ACC112 (cell line): ENCODE measurements at regions not wholly inside any gene's neighbourhood (a gene's known extent, or its start where the extent isn't known, plus 50 kb on each side); places are given as distances from the start of the nearest gene placed in this dataset.

Experiments
- H2AFZ ChIP-seq: fragments of 200-600 bp; sonication (generic); one replicate; pipeline ENCODE4 v1.6.0; 2017; ENCODE audit warnings: antibody characterized with exemption, low read length; ENCODE audit not compliant: unreplicated experiment
- H3K27ac ChIP-seq: fragments of 200-600 bp; sonication (generic); 2 replicates; pipeline ENCODE4 v1.5.1; 2014; ENCODE audit warnings: low read depth, mild to moderate bottlenecking, antibody characterized with exemption, low read length, moderate library complexity
- H3K27me3 ChIP-seq: fragments of 200-600 bp; sonication (generic); 2 replicates; pipeline ENCODE4 v1.6.1; 2014; ENCODE audit warnings: mild to moderate bottlenecking, antibody characterized with exemption, low read length, moderate library complexity, mixed read lengths; ENCODE audit not compliant: insufficient read depth
- H3K36me3 ChIP-seq: fragments of 200-600 bp; sonication (generic); 2 replicates; pipeline ENCODE4 v1.6.1; 2016; ENCODE audit warnings: mild to moderate bottlenecking, antibody characterized with exemption, low read length, moderate library complexity, mixed read lengths; ENCODE audit not compliant: insufficient read depth
- H3K4me1 ChIP-seq: fragments of 200-600 bp; sonication (generic); one replicate; pipeline ENCODE4 v1.6.1; 2016; ENCODE audit warnings: low read length, mixed read lengths; ENCODE audit not compliant: insufficient read depth, unreplicated experiment, control insufficient read depth
- H3K4me3 ChIP-seq: fragments of 200-600 bp; sonication (generic); 2 replicates; pipeline ENCODE4 v1.5.1; 2014; ENCODE audit warnings: mild to moderate bottlenecking, low read depth, low read length
- H3K79me2 ChIP-seq: fragments of 200-600 bp; sonication (generic); one replicate; pipeline ENCODE4 v1.6.0; 2016; ENCODE audit warnings: low read length; ENCODE audit not compliant: control insufficient read depth, unreplicated experiment, insufficient read depth

GRCh38 chr10:100612601-100613595, 77.2 kb downstream of the HIF1AN start:
- H3K79me2 ChIP-seq, result no peaks in the 10 kb centered on the region
- no peak overlapping the region for H3K27ac ChIP-seq
- no peaks in the 10 kb centered on the region for H3K36me3 ChIP-seq
- H2AFZ ChIP-seq, result no peak overlapping the region
- H3K27me3 ChIP-seq, result peaks cover 91% of the 10 kb centered on the region
- no peak overlapping the region for H3K4me3 ChIP-seq
- no peaks in the 10 kb centered on the region for H3K4me1 ChIP-seq

- Histone ChIP-seq H3K36me3 (no peaks in the 10 kb centered on the region), H3K79me2 (no peaks in the 10 kb centered on the region), H3K27me3 (peaks cover 92% of the 10 kb centered on the region), H3K4me3 (no peak overlapping the region), H2AFZ (no peak overlapping the region), H3K27ac (no peak overlapping the region), H3K4me1 (no peaks in the 10 kb centered on the region)
These were observed 78.1 kb downstream of the HIF1AN start for GRCh38 chr10:100613846-100614245.

- Histone ChIP-seq H2AFZ (no peak overlapping the region), H3K4me3 (no peak overlapping the region), H3K79me2 (no peaks in the 10 kb centered on the region), H3K27me3 (peaks cover 92% of the 10 kb centered on the region), H3K36me3 (no peaks in the 10 kb centered on the region), H3K4me1 (no peaks in the 10 kb centered on the region), H3K27ac (no peak overlapping the region)
These were observed 78.8 kb downstream of the HIF1AN start for GRCh38 chr10:100614429-100615095.

GRCh38 chr10:100615241-100615640, 79.5 kb downstream of the HIF1AN start:
- H3K4me3 ChIP-seq, result no peak overlapping the region
- peaks cover 92% of the 10 kb centered on the region for H3K27me3 ChIP-seq
- no peaks in the 10 kb centered on the region for H3K4me1 ChIP-seq
- H3K79me2 ChIP-seq, result no peaks in the 10 kb centered on the region
- no peaks in the 10 kb centered on the region for H3K36me3 ChIP-seq
- no peak overlapping the region for H2AFZ ChIP-seq
- no peak overlapping the region for H3K27ac ChIP-seq

- H3K79me2 ChIP-seq, result no peaks in the 10 kb centered on the region
These were observed 80.2 kb downstream of the HIF1AN start for GRCh38 chr10:100615908-100616307.

GRCh38 chr10:100618091-100618615, 82.4 kb downstream of the HIF1AN start:
- Histone ChIP-seq H3K36me3 (no peaks in the 10 kb centered on the region), H2AFZ (no peak overlapping the region), H3K27me3 (peaks cover 94% of the 10 kb centered on the region), H3K79me2 (no peaks in the 10 kb centered on the region), H3K4me3 (no peak overlapping the region), H3K4me1 (no peaks in the 10 kb centered on the region), H3K27ac (no peak overlapping the region)

More at GRCh38 chr10:100615908-100616307, 80.2 kb downstream of the HIF1AN start:
- Histone ChIP-seq H3K4me3 (no peak overlapping the region), H3K27ac (no peak overlapping the region), H3K27me3 (peaks cover 92% of the 10 kb centered on the region), H2AFZ (no peak overlapping the region), H3K4me1 (no peaks in the 10 kb centered on the region), H3K36me3 (no peaks in the 10 kb centered on the region)

GRCh38 chr10:100618632-100619255, 83.0 kb downstream of the HIF1AN start:
- peaks cover 94% of the 10 kb centered on the region for H3K27me3 ChIP-seq
- no peak overlapping the region for H3K4me3 ChIP-seq
- no peaks in the 10 kb centered on the region for H3K79me2 ChIP-seq
- H3K4me1 ChIP-seq, result no peaks in the 10 kb centered on the region
- H3K27ac ChIP-seq, result no peak overlapping the region
- H2AFZ ChIP-seq, result no peak overlapping the region
- H3K36me3 ChIP-seq, result no peaks in the 10 kb centered on the region

GRCh38 chr10:100620087-100620835, 84.5 kb downstream of the HIF1AN start:
- no peaks in the 10 kb centered on the region for H3K79me2 ChIP-seq
- H3K4me1 ChIP-seq, result no peaks in the 10 kb centered on the region
- H3K36me3 ChIP-seq, result no peaks in the 10 kb centered on the region
- no peak overlapping the region for H3K4me3 ChIP-seq
- H3K27me3 ChIP-seq, result peaks cover 96% of the 10 kb centered on the region
- H3K27ac ChIP-seq, result no peak overlapping the region
- H2AFZ ChIP-seq, result no peak overlapping the region

GRCh38 chr10:100621360-100622205, 85.8 kb downstream of the HIF1AN start:
- Histone ChIP-seq H3K27me3 (peaks cover 97% of the 10 kb centered on the region), H3K79me2 (no peaks in the 10 kb centered on the region), H3K36me3 (no peaks in the 10 kb centered on the region), H3K27ac (no peak overlapping the region), H3K4me3 (no peak overlapping the region), H2AFZ (no peak overlapping the region), H3K4me1 (no peaks in the 10 kb centered on the region)
